Ammon's horn (tissue), 1 donor: ENCODE measurements at regions not wholly inside any gene's neighbourhood (a gene's known extent, or its start where the extent isn't known, plus 50 kb on each side); places are given as distances from the start of the nearest gene placed in this dataset.

Experiments used
- DNase-seq: peaks from one replicate; pipeline ENCODE4 v3.0.0-alpha.2; 2016; ENCODE audit warnings: low spot score

- DNase-seq = no peak
Measured at GRCh38 chr2:12284037-12284436, 432.7 kb upstream of the TRIB2 start.

DNA sequence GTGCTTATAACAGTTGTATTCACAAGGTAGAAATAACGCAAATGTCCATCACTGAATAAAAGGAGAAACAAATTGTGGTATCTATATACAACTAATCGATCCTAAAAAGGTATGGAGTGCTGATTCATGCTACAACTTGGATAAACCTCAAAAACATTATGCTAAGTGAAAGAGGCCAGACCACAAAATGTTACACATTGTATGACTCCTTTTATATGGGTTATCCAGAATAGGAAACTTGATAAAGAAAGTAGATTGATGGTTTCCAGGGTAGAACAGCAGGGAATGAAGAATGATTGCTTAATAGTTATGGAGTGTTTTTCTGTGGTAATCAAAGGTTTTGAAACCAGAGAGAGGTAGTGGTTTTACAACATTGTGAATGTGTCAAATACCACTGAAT lies 432.2 kb upstream of the TRIB2 start:
- no peak for DNase-seq

- no peak for DNase-seq
Measured at GRCh38 chr2:12286347-12286746, 430.4 kb upstream of the TRIB2 start.

GRCh38 chr2:12287220-12287751 lies 429.4 kb upstream of the TRIB2 start:
- no peak for DNase-seq

DNA sequence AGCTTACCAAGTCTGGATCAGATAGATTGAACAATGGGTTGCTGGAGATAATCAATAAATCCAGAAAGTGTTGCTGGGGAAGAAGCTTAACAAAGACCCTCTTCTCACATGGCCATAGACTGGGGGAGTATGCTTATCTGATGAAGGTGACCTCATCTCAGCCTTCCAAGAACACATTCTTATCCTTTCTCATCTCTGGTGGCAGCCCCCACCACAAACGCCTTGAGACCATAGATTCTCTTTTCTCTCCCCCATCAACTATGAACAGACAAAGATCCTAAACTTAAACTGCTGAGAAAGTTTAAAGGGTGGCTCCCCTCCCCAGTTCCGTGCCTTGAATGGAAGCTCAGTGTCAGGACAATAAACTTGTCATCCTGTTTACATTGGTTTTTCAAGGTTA lies 428.7 kb upstream of the TRIB2 start:
- no peak for DNase-seq

GRCh38 chr2:12289120-12289802 lies 427.5 kb upstream of the TRIB2 start:
- no peak for DNase-seq

- no peak for DNase-seq
Measured at GRCh38 chr2:12291303-12291702, 425.4 kb upstream of the TRIB2 start.

DNA sequence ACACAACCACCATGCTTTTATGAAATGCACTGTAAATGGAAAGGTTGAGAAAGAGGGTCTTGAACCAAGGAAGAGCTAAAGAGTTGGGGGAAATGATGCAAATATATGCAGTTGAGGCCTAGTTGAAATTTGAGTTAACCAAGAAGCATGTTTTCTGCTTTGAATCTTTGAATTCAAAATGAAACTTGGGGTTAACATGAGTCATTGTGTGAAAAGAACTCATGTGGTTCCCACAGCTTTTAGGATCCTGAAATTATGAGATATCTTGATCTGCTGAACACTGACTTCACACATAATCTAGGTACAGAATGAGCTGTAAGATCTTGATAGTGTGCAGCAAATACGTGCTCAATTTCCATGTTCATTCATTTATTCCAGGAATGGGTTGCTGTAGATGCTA lies 422.9 kb upstream of the TRIB2 start:
- DNase-seq = no peak

GRCh38 chr2:12295856-12296519 lies 420.7 kb upstream of the TRIB2 start:
- DNase-seq = no peak

DNA sequence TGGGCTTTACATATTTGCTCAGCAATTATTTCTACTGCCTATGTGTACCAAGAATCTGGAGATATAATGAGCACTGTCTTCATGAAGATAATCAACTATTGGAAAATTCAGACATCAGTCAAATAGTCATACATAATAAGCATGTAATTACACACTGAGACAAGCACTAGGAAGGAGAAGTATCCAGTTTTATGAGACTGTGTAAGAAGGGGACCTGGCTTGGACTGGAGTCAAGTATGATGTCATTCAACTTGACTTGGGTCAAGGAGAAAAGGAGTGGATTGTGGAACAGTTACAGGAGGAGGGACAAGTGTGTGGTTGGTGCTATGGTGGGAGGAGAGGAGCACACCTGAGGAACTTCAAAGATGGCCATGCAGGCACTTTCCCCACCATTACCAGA lies 419.8 kb upstream of the TRIB2 start:
- DNase-seq = no peak

GRCh38 chr2:12298352-12298751 lies 418.4 kb upstream of the TRIB2 start:
- DNase-seq = no peak

DNA sequence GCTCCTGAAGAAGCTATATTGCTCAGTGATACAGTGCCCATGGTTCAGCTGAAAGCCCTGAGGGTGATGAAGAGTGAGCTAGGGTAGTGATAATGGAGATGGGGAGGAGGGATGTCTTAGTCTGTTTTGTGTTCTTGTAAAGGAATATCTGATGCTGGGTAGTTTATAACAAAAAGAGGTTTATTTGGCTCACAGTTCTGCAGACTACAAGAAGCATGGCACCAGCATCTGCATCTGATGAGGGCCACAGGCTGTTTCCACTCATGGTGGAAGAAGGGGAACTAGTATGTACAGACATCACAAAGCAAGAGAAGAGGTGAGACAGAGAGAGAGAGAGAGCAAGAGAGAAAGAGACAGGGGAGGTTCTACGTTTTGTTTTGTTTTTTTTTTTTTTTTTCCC lies 417.3 kb upstream of the TRIB2 start:
- no peak for DNase-seq

DNA sequence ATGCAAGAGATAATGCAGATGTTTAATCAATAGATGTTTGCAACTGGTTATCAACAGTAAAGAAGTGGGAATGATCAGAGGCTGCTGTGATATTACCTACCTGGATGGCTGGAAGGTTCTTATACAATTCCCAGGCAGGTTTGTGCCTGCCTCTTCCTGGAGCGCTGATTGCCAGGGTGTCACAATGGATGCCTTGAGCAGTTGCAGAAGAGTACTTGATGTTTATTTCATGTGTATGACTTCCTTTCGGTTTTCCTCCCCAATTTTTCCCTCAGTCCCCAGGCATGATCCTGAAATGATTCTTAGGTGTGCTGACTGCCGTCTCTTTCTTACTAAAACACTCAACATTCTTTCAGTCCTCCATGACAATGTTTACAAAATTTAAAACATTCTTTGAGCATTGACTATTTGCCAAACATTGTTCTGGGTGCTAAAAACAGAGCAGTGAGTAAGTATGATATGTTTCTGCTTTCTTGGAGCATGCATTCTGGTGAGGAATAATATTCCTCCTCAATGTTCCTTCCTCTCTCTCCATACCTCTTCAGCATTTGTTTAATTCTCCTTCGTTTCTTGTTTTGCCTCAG lies 416.6 kb upstream of the TRIB2 start:
- DNase-seq = no peak

GRCh38 chr2:12300927-12301326 lies 415.8 kb upstream of the TRIB2 start:
- no peak for DNase-seq

GRCh38 chr2:12302140-12302539 lies 414.6 kb upstream of the TRIB2 start:
- DNase-seq = no peak

DNA sequence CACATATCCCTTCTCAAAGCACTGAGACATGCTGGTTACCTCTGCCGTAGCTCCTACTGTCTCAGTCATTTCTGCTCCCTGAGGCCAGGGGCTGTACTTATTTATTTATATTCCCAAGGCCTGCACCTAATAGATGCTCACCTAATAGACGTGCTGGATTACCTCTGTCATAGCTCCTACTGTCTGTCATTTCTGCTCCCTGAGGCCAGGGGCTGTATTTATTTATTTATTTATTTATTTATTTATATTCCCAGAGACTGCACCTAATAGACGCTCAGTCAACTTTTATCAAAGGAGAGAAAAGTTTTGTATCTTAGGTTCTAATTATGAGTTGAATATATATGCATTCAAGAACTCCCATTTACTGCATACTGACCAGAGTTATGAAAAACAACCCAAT lies 414.0 kb upstream of the TRIB2 start:
- no peak for DNase-seq

- no peak for DNase-seq
Measured at GRCh38 chr2:12303181-12304030, 413.3 kb upstream of the TRIB2 start.

GRCh38 chr2:12304564-12305171 lies 412.1 kb upstream of the TRIB2 start:
- no peak for DNase-seq

GRCh38 chr2:12305931-12306330 lies 410.8 kb upstream of the TRIB2 start:
- DNase-seq = no peak

GRCh38 chr2:12310399-12310798 lies 406.3 kb upstream of the TRIB2 start:
- DNase-seq = no peak

- DNase-seq = no peak
Measured at GRCh38 chr2:12313445-12314126, 403.1 kb upstream of the TRIB2 start.
